Right lobe of liver (tissue), 6 donors: ENCODE measurements at regions not wholly inside any gene's neighbourhood (a gene's known extent, or its start where the extent isn't known, plus 50 kb on each side); places are given as distances from the start of the nearest gene placed in this dataset.
A peak's percentile ranks its signal among the peaks of the same experiment; 100 is the strongest.

Experiments
- ATAC-seq, 4 donors: fragments of 200-7000 bp; cut with Tn5 transposase; one replicate each; pipeline ENCODE4 v1.9.1; 2020; ENCODE audit warnings: mild to moderate bottlenecking in 4 of 4, moderate library complexity in 4 of 4
- DNase-seq, 3 donors: peaks; one replicate each; pipeline ENCODE4 v3.0.0-alpha.2; 2020
- H3K27ac ChIP-seq, 3 donors: fragments of 200-600 bp; one replicate each; pipeline ENCODE4 v1.8.0; 2022
- H3K27me3 ChIP-seq, 2 donors: fragments of 200-600 bp; one replicate each; pipeline ENCODE4 v1.8.0; 2022
- H3K36me3 ChIP-seq, 4 donors: fragments of 200-600 bp; sonication (generic) in 1 of 4; one replicate each; pipeline versions ENCODE4 v1.5.1 to v1.8.0; 2017 to 2022; ENCODE audit warnings: control low read depth in 1 of 4
- H3K4me1 ChIP-seq, 4 donors: fragments of 200-600 bp; sonication (generic) in 1 of 4; one replicate each; pipeline versions ENCODE4 v1.5.1 to v1.8.0; 2017 to 2022; ENCODE audit warnings: control low read depth in 1 of 4
- H3K4me3 ChIP-seq, 3 donors: fragments of 200-600 bp; one replicate each; pipeline ENCODE4 v1.8.0; 2022
- H3K9me3 ChIP-seq, 4 donors: fragments of 200-600 bp; sonication (generic) in 1 of 4; one replicate each; pipeline versions ENCODE4 v1.5.1 to v1.8.0; 2017 to 2022; ENCODE audit warnings: control low read depth in 1 of 4
- CTCF ChIP-seq, 4 donors: fragments of 200-600 bp in 3 of 4; fragments of 450-650 bp in 1 of 4; IDR thresholded peaks; one replicate each; pipeline versions ENCODE4 v1.5.1 to v1.8.0; 2016 to 2022; ENCODE audit warnings: antibody characterized with exemption in 4 of 4, mild to moderate bottlenecking in 2 of 4
- POLR2A ChIP-seq: fragments of 450-650 bp; IDR thresholded peaks from one replicate; pipeline ENCODE4 v1.6.1; 2017; ENCODE audit warnings: antibody characterized with exemption, mild to moderate bottlenecking
- whole genome bisulfite sequencing: methylation state at CpG from one replicate; pipeline ENCODE4 v1.1.6; 2018; ENCODE audit warnings: low coverage, low lambda C conversion rate; ENCODE audit not compliant: insufficient coverage; ENCODE audit errors: missing lambda C conversion rate; 5-methylcytosine and 5-hydroxymethylcytosine counted together
- intact Hi-C, 2 donors: fragments of 100-400 bp; cut with DNase I; formaldehyde crosslinking; loops; one replicate each; pipeline versions ENCODE4 v1.11.2 to v1.14.1; 2022
- donor health status: DM: no; HTN: yes; CAD: no.
- donor health status: DM: no; HTN: no; CAD: no.
- donor health status: DM: no; HTN: no; CAD: no.
- donor health status: DM: no; HTN: yes; CAD: no.
- donor health status: DM: no; HTN: yes; CAD: no.

GRCh38 chr16:9351440-9351839, 260.0 kb downstream of the HAPSTR1 start:
- TF ChIP-seq CTCF (IDR thresholded peaks at IDR 0.05): no peak
- Histone ChIP-seq H3K27me3 (no peaks in the 10 kb centered on the region), H3K27ac (no peak overlapping the region), H3K4me3 (no peak overlapping the region), H3K9me3 (no peaks in the 10 kb centered on the region), H3K36me3 (no peaks in the 10 kb centered on the region), H3K4me1 (no peaks in the 10 kb centered on the region)
- DNase-seq (peak in 2 of 3 donors; percentile 56 to 58), ATAC-seq (peak in 3 of 4 donors; percentile 47 to 79 (median 48))
- WGBS: 50% methylated on average over 4 of the region's 6 CpGs
- intact Hi-C loops: no loop called here

- Histone ChIP-seq H3K4me3 (no peak overlapping the region), H3K27ac (no peak overlapping the region), H3K36me3 (no peaks in the 10 kb centered on the region), H3K9me3 (no peaks in the 10 kb centered on the region), H3K4me1 (no peaks in the 10 kb centered on the region), H3K27me3 (no peaks in the 10 kb centered on the region)
- no peak for TF ChIP-seq POLR2A
- TF ChIP-seq CTCF (IDR thresholded peaks at IDR 0.05): no peak
- peak in 1 of 4 donors; percentile 20 for ATAC-seq
- DNase-seq: no peak
- intact Hi-C loops: no loop called here
- no CpG with 5 or more reads among the region's 1 CpG for WGBS
Measured at GRCh38 chr16:9351841-9352434, 260.5 kb downstream of the HAPSTR1 start.

- Histone ChIP-seq H3K27ac (no peak overlapping the region), H3K4me3 (no peak overlapping the region), H3K36me3 (no peaks in the 10 kb centered on the region), H3K27me3 (no peaks in the 10 kb centered on the region), H3K9me3 (no peaks in the 10 kb centered on the region), H3K4me1 (no peaks in the 10 kb centered on the region)
- WGBS: 58% methylated on average over 2 of the region's 2 CpGs
- DNase-seq: no peak
- TF ChIP-seq POLR2A (no peak), CTCF (IDR thresholded peaks at IDR 0.05) (no peak)
- no peak for ATAC-seq
- intact Hi-C loops: no loop called here
Measured at GRCh38 chr16:9357829-9358228, 266.4 kb downstream of the HAPSTR1 start.

- Histone ChIP-seq H3K36me3 (no peaks in the 10 kb centered on the region), H3K4me3 (no peak overlapping the region), H3K27me3 (no peaks in the 10 kb centered on the region), H3K9me3 (no peaks in the 10 kb centered on the region), H3K4me1 (peaks cover 0 to 13% (median 5%) of the 10 kb centered on the region in 4 donors), H3K27ac (no peak overlapping the region)
- intact Hi-C loops: no loop called here
- WGBS: 63% methylated on average over 2 of the region's 7 CpGs
- no peak for DNase-seq
- no peak for ATAC-seq
- TF ChIP-seq CTCF (IDR thresholded peaks at IDR 0.05) (no peak), POLR2A (no peak)
Measured at GRCh38 chr16:9360075-9360474, 268.6 kb downstream of the HAPSTR1 start.

GRCh38 chr16:9362050-9362449, 270.6 kb downstream of the HAPSTR1 start:
- H3K4me3 ChIP-seq: no peak overlapping the region
- H3K9me3 ChIP-seq: no peaks in the 10 kb centered on the region
- no peak for DNase-seq
- H3K27ac ChIP-seq: no peak overlapping the region
- no peaks in the 10 kb centered on the region for H3K36me3 ChIP-seq
- intact Hi-C loops: no loop called here
- no peak for ATAC-seq
- H3K4me1 ChIP-seq: peaks cover 0 to 24% (median 11%) of the 10 kb centered on the region in 4 donors
- 97% methylated on average over 5 of the region's 8 CpGs for WGBS
- TF ChIP-seq POLR2A (no peak), CTCF (IDR thresholded peaks at IDR 0.05) (no peak)
- no peaks in the 10 kb centered on the region for H3K27me3 ChIP-seq
